Hypothalamus (tissue), 51 donors: ENCODE measurements at regions not wholly inside any gene's neighbourhood (a gene's known extent, or its start where the extent isn't known, plus 50 kb on each side); places are given as distances from the start of the nearest gene placed in this dataset.
"Not testable (repeated sequence)": the region's sequence is repeated elsewhere in the genome, so short reads cannot be mapped to it uniquely, and the experiment has no call there.

Experiments
- DNase-seq, 51 donors: peaks; one replicate each; lab custom pipeline; 2025; lab: John Stamatoyannopoulos, UW

- DNase-seq, result no peak
These were observed 559.1 kb upstream of the TRPC7 start for GRCh38 chr5:136924490-136924889.

GRCh38 chr5:136910625-136911024 lies 545.3 kb upstream of the TRPC7 start:
- no peak for DNase-seq

GRCh38 chr5:136909906-136910305 lies 544.6 kb upstream of the TRPC7 start:
- no peak for DNase-seq

- DNase-seq, result no peak
These were observed 542.0 kb upstream of the TRPC7 start for GRCh38 chr5:136907371-136907770.

GRCh38 chr5:136906545-136906944 lies 541.2 kb upstream of the TRPC7 start:
- no peak for DNase-seq

- no peak for DNase-seq
These were observed 540.2 kb upstream of the TRPC7 start for GRCh38 chr5:136905571-136905970.

- no peak for DNase-seq
These were observed 528.7 kb upstream of the TRPC7 start for GRCh38 chr5:136894070-136894469.

- no peak for DNase-seq
These were observed 526.7 kb upstream of the TRPC7 start for GRCh38 chr5:136892000-136892399.

GRCh38 chr5:136891175-136891972 lies 526.0 kb upstream of the TRPC7 start:
- DNase-seq, result peak in 1 of 51 donors; percentile 18

- no peak for DNase-seq
These were observed 525.2 kb upstream of the TRPC7 start for GRCh38 chr5:136890431-136891148.

GRCh38 chr5:136886608-136887007 lies 521.3 kb upstream of the TRPC7 start:
- no peak for DNase-seq

- DNase-seq, result no peak
These were observed 499.6 kb upstream of the TRPC7 start for GRCh38 chr5:136864960-136865359.

GRCh38 chr5:136856648-136857047 lies 491.3 kb upstream of the TRPC7 start:
- DNase-seq, result no peak

GRCh38 chr5:136853971-136854370 lies 488.6 kb upstream of the TRPC7 start:
- DNase-seq, result no peak

- DNase-seq, result no peak
These were observed 475.3 kb upstream of the TRPC7 start for GRCh38 chr5:136840601-136841000.

- no peak for DNase-seq
These were observed 470.7 kb upstream of the TRPC7 start for GRCh38 chr5:136836093-136836492.

- no peak for DNase-seq
These were observed 455.5 kb upstream of the TRPC7 start for GRCh38 chr5:136820848-136821247.

- DNase-seq, result no peak
These were observed 454.4 kb upstream of the TRPC7 start for GRCh38 chr5:136819526-136820302.

GRCh38 chr5:136816327-136816726 lies 451.0 kb upstream of the TRPC7 start:
- no peak for DNase-seq

- no peak for DNase-seq
These were observed 449.5 kb upstream of the TRPC7 start for GRCh38 chr5:136814619-136815378.

- not testable (repeated sequence) for DNase-seq
These were observed 446.9 kb upstream of the TRPC7 start for GRCh38 chr5:136812270-136812669.
